GM19238 (cell line): ENCODE measurements at regions not wholly inside any gene's neighbourhood (a gene's known extent, or its start where the extent isn't known, plus 50 kb on each side); places are given as distances from the start of the nearest gene placed in this dataset.

Source experiments
- DNase-seq: peaks from one replicate; pipeline ENCODE4 v3.0.0; 2011; ENCODE audit warnings: low spot score; ENCODE audit not compliant: insufficient read length

DNA sequence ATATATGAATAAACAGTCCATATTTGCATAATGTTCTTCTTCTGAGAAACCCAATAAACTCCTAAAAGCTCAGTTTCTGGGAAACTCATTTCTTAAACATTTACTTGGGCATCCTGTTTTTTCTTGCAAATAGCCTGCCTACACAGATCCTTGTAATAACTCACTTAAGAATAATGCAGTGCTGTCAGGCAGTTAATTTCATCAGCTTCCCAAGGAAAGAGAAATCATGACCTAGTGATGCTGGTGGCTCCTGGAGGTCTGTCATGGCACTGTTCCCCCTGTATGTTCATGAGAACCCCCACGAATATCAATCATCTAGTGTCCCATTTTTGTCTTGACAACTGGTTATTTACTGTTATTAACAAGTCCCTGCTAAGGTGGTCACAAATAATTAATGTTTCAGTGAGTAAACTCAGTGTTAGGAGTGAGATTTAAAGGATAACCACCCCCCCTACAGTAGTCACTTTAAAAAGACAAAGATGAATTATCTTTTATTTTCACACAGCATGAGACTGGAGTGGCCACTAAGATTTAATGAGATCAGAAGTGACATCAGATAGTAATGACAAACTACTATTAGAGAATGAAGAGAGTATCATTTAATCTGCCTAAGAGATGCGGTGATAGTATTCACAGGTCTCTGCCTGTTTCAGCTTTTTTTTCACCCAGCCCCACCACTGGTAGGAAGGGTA, 279.5 kb upstream of the NECTIN3 start:
- no peak for DNase-seq

DNA sequence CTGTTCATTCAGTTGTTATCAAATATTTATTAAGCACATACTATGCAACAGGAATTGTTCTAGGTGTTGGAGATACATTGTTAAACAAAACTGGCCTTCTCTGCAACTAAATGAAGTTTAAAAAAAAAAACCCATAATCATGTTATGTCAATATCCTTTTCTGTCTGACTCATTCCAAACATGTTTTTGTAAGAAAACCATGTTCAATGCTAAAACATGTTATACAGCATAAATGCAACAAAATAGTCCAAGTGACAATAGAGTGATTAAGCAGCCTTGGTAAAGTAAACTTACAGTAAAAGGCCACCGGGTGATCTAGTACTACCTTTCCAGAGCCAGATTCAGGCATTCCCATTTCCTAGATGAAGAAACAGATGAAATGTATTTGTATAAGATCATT, 278.0 kb upstream of the NECTIN3 start:
- DNase-seq = no peak

DNA sequence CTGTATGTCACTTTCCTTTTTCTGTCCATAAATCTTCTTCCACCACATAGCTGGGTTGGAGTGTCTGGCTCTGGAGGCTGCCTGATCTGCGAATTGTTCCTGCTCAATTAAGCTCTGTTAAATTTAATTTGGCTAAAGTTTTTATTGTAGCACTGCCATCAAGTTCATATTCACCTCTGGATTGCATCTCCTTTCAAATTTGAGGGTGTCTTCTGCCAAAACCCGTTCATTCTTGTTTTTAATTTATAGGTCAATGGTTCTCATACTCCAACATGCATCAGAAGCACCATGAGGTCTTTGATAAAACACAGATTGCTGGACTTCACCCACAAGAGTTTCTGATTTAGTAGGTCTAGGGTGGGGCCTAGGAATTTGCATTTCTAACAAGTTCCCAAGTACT, 276.5 kb upstream of the NECTIN3 start:
- no peak for DNase-seq

DNA sequence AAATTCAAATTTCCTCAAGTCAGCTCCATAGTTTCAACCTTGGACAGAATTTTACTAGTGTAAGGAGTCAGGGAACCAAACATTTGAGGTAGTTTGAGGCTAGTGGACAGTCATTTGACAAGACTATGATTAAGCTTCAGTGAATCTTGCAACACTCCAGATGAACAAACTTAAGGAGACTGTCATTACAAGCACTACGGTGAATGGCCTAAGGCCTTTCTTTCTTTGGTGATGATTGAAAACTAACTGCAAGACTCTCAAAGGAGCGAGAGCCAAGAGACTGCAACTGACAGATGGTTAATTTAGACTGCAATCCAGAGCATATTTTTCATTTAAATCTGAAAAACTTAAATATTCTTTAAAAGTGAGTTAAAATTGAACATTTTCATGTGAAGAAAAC, 272.3 kb upstream of the NECTIN3 start:
- no peak for DNase-seq

DNA sequence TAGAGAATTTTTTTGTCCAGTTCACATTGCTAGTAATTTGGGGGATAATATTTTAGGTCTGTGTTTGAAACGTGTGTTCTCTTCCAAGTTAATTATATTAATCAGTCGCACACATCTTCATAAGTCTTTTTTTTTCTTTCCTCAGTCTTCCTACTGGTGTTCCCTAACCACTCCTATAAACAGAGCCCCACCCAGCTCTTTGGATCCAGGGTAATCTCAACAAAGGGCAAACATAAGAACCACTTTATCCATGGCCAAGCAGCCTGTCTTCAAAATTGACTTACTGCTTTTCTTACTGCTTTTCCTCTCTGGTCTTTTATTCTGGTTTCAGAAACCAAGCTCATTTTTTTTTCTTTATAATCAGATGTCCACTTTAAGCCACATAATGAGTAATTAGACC, 266.8 kb upstream of the NECTIN3 start:
- no peak for DNase-seq

DNA sequence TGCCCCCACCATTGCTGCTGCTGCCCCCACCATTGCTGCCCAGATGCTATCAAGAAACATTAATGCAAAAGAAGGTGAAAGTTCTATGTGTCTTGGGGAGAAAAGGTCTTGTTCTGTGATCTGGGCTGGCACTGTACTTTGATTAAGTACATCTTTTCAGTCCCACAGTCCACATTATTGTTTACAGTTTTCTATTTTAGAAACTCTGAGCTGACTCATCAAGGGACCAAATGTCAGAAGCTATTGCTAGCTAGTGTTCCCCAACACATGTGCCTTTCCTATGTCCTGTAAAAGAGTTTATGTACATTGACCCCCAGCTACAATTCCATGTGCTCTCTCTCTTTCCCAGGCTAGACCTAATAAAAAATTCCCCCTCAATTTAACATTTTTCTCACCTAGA, 264.7 kb upstream of the NECTIN3 start:
- DNase-seq = no peak

DNA sequence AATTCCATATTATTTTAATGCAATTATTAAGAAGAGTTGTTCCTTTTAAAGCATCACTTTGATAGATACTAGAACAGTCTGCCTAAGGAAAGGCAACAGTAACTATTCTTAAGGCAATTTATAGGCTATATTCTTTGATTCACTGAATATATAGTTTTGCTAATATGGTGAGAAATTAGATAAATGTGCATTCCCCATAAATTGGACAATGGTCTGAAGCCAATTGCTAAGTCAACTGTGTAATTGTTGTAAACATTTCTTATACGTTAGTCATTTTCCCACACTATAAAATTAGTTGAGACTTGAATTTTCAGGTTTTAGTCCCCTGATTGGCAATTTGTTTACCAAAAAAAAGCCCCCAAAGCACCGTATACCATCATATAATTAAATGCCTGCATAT, 263.0 kb upstream of the NECTIN3 start:
- DNase-seq = no peak

DNA sequence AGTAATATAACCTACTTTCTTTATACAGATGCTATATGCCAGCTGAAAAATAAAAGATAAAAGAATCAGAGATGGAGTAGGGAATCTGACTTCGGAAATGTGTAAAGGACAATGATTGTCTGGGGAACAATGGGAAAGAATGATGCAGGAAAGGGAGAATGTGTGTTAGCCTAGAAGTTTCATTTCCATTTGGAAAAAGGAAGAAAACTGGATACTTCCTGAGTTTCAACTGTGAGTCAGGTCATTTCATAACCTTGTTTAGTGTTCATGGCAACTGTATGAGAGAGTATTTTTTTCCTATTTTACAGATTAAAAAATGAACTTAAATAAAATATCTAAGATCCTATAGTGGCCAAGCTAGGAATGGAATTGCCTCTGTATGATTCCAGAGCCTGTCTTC, 261.3 kb upstream of the NECTIN3 start:
- no peak for DNase-seq

DNA sequence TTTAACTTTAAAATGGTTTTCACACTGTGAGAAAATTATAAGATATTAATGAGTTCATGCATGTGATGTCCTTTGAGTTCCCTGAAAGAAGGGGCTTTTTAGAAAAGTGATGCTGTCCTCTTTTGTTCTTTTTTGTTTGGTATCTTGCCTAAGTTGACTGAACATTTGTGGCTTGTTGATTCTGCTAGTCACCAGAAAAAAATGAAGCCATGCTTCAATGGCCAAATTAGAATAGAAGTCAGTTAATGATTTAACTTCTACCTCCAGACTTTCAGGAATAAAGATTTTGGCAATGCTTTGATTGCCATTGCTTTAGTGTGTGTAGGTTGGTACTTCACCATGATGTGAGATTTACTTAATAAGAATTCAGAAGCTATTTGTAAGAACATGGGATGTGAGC, 260.6 kb upstream of the NECTIN3 start:
- DNase-seq = no peak

DNA sequence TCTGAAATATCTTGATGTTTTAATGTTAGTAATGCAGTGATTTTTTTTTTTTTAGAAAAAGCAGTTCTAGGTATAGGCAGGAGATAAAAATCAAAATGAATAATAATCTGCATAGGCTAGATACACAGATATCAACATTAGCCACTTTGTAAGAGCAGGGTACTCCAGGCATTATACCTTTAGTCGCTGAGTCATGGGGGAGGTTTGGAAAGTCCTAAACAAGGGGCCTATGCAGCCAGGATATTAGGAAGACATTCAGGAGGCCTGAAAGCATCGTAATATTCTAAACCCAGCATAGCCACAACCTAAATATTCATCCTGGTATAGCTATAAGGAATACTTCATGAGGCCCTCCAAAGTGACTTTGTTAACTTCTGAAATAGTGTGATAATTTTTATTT, 258.1 kb upstream of the NECTIN3 start:
- no peak for DNase-seq

DNA sequence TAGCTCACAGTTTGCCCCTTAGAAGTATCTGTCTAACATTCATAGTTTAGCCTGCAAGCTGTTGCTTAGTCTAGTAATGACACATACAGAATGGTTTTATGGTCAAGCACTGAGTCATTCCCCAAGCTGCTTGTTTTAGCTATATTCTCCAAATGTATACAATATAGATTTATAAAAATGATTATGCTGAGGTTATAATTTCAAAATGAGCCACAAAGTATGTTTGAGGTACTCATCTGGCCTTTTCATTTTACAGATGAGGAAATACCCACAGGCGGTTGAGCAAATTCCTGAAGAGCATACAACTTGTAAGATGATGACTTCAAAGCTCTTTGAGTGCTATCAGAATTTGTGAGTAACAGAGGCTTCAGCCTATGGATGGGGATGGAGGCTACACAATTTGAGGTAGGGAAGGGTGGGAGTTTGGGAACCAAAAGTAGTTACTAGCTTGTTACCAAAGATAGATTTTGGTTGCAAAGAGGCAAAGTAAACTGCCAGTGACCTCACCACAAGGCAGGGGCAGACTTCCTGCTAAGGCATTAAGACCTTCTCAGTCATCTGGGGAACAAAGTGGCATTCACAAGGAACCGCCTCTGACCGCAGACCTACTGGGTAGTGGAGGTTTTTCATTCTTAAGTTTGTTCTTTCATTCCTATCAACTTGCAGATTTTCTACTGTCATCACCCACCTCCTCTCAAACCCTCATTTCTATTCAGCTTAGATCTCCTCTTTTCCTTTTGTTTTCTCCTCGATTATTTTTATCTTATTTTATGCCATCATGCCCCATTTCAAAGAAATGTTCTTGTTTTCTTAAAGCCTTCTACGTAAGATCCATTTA, 257.2 kb upstream of the NECTIN3 start:
- DNase-seq = no peak

DNA sequence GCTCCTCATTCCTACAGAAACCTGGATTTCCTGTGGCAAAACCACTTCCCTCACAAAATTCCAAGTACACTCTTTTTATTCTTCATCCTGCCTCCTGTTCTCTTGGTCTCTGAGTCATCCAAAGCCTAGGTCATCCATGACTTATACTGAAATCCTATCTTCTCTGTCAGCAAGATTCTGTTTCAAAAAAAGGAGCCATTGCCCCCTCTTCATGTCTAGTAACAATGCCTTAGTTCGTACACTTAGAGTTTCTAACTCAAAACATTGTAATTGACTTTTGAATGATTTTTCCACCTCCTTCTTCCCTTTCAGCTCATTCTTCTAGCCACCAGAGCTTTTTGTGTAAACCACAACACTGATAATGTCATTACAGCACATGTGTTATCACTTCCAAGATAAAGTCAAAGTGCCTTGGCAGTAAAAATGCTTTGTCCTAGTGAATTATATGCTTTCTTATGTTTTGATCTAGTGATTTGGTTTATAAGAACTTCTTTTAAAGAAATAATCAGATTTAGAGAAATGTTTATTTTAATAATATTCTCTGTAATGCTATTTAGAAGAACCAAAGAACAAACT, 256.5 kb upstream of the NECTIN3 start:
- DNase-seq = no peak

DNA sequence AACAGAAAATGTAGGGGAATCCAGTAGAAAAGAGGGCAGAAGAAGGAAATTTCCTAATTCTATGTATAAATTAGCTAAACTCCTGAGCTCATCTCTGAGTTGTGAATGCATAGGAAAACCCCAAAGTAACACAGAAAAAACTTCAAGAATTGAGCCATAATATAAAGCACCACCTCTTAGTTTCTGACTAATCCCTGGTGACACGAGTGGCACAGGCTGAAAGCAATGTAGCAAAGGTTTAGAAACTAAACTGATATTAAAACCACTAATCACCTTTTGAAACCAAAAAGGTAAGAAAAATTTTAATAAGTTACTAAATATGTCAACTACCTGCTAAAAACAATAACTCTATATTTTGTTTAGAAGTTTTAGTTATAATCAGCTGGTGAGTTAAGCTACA, 255.6 kb upstream of the NECTIN3 start:
- DNase-seq = no peak

DNA sequence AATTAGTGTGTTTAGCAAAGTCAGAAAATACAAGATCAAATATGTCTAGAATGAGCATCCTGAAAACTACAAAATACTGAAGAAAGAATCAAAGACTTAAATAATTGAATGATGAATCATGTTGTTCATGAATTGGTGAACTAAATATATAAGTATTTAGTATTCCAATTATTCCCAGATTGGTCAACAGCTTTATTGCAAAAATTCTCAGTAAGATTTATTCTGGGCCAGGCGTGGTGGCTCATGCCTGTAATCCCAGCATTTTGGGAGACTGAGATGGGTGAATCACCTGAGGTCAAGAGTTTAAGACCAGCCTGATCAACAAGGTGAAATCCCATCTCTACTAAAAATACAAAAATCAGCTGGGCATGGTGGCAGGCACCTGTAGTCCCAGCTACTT, 250.0 kb upstream of the NECTIN3 start:
- DNase-seq = no peak

DNA sequence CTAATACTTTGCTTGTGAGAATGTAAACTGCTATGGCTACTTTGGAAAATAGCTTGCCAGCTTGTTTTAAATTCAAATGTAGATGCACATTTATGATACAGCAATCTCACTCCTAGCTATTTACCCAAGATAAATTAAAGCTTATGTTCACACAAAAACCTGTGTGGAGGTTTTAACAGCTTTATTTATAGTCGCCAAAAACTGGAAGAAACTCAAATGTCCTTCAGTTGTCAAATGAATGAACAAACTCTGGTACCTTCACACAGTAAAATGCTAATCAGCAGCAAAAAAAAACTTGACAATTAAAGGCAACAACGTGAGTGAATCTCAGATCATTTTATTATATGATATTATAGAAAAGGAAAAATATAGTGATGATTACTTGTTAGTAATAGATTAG, 248.6 kb upstream of the NECTIN3 start:
- DNase-seq = no peak

DNA sequence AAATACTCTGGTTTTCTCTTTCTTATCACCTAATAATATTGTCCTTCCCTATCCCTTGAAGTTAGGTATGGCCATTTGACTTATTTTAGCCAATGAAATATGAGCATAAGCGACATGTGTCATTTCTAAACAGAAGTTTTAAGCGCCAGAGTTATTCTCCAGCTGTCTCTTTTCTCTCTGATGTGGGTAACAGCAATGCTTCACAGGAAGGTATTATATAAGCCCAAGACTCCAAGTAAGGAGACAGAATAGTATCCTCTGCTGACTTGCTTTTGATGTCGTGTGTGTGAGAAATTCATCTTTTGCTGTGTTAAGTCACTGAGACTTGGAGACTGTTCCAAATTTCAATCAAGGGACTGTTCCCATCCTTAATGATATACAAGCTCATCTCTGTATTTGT, 224.6 kb upstream of the NECTIN3 start:
- no peak for DNase-seq

DNA sequence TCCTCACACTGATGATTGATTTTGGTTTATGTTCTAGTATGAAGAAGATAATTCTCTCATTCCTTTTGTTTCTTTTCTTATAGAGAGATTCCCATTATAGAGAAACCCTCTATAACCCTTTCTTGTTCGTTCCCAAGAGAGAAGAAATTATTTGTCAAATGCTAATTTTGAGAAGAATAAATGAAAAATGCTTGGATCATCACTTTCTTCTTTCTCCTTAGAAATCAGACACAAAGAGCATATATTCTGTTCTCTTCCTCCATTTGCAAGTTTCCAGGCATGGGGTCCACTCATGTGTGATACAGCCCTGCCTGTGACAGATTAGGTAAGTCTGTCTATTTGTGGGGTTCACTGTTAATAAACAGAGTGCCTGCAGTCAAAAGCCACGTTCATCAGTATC, 222.6 kb upstream of the NECTIN3 start:
- no peak for DNase-seq

DNA sequence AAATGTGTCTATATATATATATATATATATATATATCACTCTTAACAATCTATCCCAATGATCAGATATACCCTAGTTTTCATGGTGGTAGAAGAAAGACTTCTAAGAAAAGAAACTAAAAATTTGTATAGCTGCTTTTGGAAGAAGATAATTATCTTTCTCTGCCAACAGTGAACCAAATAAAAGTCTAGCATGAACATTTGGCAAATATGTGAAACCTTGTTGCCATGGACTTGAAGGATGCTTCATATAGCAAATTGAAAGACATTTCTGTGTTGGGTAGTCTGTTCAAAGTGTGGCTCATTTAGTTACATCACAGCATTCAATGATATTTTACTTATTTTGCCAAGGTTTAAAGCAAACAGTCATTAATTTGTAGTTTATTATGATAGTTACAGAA, 219.9 kb upstream of the NECTIN3 start:
- no peak for DNase-seq

DNA sequence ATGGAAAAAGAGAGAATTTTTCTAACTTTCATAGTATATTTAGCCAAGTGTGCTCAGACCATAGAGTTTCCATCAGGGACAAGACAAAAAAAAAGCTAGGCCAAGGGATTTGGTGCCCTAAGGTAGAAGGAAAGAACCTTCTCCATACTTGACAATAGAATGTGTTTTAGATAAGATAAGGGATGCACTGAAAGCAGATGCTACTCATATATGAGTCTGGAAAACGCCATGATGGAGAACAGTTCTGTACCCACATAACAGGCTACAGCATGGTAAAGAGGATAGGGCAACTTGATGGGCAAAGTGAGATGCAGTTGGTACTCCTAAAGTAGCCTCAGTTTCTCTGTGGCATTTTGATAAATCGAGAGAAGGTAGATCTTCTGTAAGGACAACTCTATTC, 216.4 kb upstream of the NECTIN3 start:
- DNase-seq = no peak

DNA sequence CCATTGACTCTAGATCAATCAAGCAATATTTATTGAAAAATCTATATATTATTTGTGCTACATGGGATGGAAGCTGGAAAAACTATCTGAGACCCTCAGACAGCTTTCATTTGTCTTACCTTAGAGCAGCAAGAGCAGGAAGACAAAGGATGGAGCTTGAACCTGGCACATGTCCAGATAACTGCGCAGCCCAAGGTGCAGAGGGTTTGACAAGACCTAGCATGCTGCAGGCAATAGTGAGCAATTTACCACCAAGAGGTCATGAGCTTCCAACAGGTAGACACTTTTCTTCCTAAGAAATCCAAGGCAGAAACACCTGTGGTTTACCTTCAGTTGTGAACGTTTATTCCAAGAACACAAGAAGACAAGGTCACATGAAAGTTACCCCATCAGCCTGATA, 214.7 kb upstream of the NECTIN3 start:
- no peak for DNase-seq

DNA sequence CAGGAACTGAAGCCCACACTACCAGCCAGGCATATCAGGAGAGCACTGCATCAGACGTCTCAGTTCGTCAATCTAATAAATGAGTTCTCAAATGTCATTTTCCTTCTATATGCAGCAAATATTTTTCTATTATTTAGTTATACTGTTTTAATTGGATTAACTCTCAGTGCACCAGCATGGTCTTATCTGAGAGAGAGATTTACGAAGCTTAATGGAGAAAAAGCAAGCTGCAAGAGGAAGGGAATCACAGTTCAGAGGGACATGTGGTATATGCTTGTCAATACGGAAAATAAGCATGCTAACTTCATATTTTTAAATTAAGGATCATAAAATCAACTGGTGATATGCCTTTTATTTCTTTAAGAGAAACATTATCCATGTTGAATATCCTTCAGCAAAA, 213.1 kb upstream of the NECTIN3 start:
- no peak for DNase-seq

DNA sequence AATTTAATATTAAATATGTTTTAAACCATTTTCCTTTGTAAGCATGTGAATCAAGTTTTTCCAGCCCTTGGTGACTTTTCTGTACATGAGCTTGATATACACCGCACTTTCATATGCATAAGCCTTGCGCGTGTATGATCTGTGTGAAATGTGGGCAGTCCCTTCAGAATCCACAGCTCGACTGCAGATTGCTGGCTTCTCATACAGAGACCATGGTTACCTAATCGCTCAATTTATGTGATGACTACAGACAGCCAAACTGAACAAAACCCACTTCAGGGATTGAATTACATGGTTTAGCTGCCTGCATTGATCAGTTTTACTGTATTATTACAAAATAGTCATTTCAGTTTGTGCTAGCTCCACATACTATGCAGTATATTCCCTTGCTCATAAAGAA, 212.3 kb upstream of the NECTIN3 start:
- DNase-seq = no peak

DNA sequence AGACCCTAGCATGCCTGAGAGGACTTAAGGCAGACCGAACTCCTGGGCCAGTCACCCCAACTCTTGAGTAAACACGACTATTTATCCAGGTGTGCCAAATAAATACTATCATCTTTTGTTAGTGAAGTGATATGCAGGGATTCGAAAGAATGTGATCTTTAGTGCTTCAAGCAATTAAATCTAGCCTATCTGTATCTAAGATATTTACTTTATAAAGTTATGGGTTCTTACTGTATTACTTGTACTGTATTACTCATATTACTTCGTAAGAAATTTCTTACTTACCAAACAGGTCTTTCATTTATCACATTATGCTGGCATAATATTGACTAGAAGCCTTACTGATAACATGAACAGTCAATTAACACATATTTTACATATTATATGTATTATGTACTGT, 211.6 kb upstream of the NECTIN3 start:
- no peak for DNase-seq
